HL-60 (cell line): ENCODE measurements at regions not wholly inside any gene's neighbourhood (a gene's known extent, or its start where the extent isn't known, plus 50 kb on each side); places are given as distances from the start of the nearest gene placed in this dataset.

ENCODE experiments used
- DNase-seq, 2 experiments: peaks; one replicate each; pipeline ENCODE4 v3.0.0-alpha.2; 2010 to 2020; ENCODE audit warnings: low read depth in 1 of 2, low spot score in 1 of 2
- H3K27ac ChIP-seq: fragments of 250-450 bp; sonication (Bioruptor Pico); replicated peaks from 2 replicates; pipeline ENCODE4 v1.5.1; 2020; ENCODE audit warnings: mild to moderate bottlenecking, moderate library complexity
- H3K27me3 ChIP-seq: fragments of 250-450 bp; sonication (Bioruptor Pico); 2 replicates; pipeline ENCODE4 v1.5.1; 2021; ENCODE audit warnings: mild to moderate bottlenecking, moderate library complexity; ENCODE audit not compliant: insufficient read depth, poor library complexity, severe bottlenecking
- H3K4me3 ChIP-seq: replicated peaks from 2 replicates; pipeline ENCODE4 v1.5.1; 2011; ENCODE audit warnings: mild to moderate bottlenecking, control low read depth, low read length; ENCODE audit not compliant: insufficient read depth
- GABPA ChIP-seq: IDR thresholded peaks from 2 replicates; pipeline ENCODE4 v1.6.1; 2012; ENCODE audit warnings: low read depth
- POLR2AphosphoS5 ChIP-seq: IDR thresholded peaks from 2 replicates; pipeline ENCODE4 v1.6.1; 2012; ENCODE audit warnings: low read depth
- SPI1 ChIP-seq: IDR thresholded peaks from 2 replicates; pipeline ENCODE4 v1.6.1; 2012; ENCODE audit warnings: low read depth, mild to moderate bottlenecking, borderline replicate concordance
- TF ChIP-seq, protein P1 (sequence below): IDR thresholded peaks from one replicate; pipeline ENCODE4 v1.5.1; 2011; ENCODE audit warnings: low read length, control low read depth, inconsistent platforms; ENCODE audit not compliant: insufficient read depth
- TF ChIP-seq, protein P2 (sequence below): IDR thresholded peaks from 2 replicates; pipeline ENCODE4 v1.6.1; 2012; ENCODE audit warnings: low read depth; ENCODE audit not compliant: insufficient replicate concordance

DNA sequence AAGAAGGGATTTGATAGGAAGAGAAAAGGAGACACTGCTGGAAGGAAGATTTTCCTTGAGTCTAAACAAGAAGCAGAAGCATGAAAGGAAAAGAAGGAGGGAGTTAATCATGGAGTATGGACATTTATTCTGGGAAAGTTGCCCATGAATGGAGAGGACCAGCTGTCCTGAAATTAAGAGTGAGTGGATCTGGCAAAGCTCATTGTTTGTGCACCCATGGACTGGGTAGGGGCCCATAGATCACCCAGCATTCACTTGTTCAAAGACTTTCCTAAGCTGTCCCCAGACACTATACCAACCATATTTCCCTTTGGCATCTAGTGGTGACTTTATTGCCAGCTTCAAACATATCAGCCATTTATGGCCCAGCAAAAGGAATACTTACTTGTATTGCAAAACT lies 422.7 kb downstream of the FBXO15 start:
- DNase-seq = no peak

DNA sequence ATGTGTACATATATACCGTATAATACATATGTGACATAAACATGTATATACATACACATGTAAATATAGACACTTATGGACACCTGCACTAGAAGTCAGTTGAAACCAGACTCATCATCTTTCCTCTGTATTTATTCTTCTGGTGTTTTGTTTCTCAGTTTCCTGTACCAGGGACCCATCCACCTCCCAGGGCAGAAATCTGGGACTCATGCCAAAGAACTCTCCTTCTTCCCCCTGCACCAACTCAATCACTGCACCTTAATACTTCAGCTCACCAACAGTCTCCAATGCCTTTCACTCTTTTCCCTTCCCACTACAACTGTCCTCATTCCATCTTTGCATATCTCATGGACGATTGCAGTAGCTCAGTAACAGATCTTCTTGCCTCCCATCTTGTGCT lies 428.0 kb downstream of the FBXO15 start:
- TF ChIP-seq SPI1 (no peak), POLR2AphosphoS5 (no peak), GABPA (no peak)
- TF ChIP-seq, protein P1, sequence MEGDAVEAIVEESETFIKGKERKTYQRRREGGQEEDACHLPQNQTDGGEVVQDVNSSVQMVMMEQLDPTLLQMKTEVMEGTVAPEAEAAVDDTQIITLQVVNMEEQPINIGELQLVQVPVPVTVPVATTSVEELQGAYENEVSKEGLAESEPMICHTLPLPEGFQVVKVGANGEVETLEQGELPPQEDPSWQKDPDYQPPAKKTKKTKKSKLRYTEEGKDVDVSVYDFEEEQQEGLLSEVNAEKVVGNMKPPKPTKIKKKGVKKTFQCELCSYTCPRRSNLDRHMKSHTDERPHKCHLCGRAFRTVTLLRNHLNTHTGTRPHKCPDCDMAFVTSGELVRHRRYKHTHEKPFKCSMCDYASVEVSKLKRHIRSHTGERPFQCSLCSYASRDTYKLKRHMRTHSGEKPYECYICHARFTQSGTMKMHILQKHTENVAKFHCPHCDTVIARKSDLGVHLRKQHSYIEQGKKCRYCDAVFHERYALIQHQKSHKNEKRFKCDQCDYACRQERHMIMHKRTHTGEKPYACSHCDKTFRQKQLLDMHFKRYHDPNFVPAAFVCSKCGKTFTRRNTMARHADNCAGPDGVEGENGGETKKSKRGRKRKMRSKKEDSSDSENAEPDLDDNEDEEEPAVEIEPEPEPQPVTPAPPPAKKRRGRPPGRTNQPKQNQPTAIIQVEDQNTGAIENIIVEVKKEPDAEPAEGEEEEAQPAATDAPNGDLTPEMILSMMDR = no peak
- TF ChIP-seq, protein P2, sequence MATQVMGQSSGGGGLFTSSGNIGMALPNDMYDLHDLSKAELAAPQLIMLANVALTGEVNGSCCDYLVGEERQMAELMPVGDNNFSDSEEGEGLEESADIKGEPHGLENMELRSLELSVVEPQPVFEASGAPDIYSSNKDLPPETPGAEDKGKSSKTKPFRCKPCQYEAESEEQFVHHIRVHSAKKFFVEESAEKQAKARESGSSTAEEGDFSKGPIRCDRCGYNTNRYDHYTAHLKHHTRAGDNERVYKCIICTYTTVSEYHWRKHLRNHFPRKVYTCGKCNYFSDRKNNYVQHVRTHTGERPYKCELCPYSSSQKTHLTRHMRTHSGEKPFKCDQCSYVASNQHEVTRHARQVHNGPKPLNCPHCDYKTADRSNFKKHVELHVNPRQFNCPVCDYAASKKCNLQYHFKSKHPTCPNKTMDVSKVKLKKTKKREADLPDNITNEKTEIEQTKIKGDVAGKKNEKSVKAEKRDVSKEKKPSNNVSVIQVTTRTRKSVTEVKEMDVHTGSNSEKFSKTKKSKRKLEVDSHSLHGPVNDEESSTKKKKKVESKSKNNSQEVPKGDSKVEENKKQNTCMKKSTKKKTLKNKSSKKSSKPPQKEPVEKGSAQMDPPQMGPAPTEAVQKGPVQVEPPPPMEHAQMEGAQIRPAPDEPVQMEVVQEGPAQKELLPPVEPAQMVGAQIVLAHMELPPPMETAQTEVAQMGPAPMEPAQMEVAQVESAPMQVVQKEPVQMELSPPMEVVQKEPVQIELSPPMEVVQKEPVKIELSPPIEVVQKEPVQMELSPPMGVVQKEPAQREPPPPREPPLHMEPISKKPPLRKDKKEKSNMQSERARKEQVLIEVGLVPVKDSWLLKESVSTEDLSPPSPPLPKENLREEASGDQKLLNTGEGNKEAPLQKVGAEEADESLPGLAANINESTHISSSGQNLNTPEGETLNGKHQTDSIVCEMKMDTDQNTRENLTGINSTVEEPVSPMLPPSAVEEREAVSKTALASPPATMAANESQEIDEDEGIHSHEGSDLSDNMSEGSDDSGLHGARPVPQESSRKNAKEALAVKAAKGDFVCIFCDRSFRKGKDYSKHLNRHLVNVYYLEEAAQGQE = no peak
- Histone ChIP-seq H3K27ac (no peak overlapping the region), H3K27me3 (no peaks in the 10 kb centered on the region), H3K4me3 (no peak overlapping the region)
- DNase-seq = no peak

More for the DNA sequence above, 422.7 kb downstream of the FBXO15 start:
- Histone ChIP-seq H3K27me3 (no peaks in the 10 kb centered on the region), H3K27ac (no peak overlapping the region), H3K4me3 (no peak overlapping the region)
- TF ChIP-seq, protein P1 = no peak
- TF ChIP-seq POLR2AphosphoS5 (no peak), GABPA (no peak), SPI1 (no peak)
- TF ChIP-seq, protein P2 = no peak

- Histone ChIP-seq H3K27me3 (no peaks in the 10 kb centered on the region), H3K27ac (no peak overlapping the region), H3K4me3 (no peak overlapping the region)
- DNase-seq = no peak
- TF ChIP-seq POLR2AphosphoS5 = no peak
Observed at GRCh38 chr18:73717570-73717969, 430.1 kb downstream of the FBXO15 start.

DNA sequence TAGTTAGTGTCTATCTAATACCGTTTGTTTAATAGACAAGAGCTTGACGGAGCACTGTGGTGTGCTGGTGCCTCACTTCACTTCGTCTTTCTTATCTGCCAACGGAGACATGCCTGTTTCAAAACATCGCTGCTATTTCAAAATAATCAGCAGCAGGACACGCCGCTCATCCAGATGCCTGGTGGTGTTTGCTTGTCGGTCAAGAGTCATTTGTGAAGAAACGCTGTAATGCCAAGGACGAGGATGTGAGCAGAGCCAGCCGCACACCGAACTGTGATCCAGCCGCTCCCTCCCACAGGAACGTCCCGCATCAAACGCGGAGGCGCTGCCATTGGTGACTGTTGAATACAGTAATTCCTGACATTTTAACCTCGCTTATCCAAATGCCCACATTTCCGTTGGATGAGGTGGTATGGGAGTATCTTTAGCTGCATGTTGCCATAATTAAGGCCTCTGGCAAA lies 432.4 kb downstream of the FBXO15 start:
- Histone ChIP-seq H3K27ac (no peak overlapping the region), H3K4me3 (no peak overlapping the region), H3K27me3 (no peaks in the 10 kb centered on the region)
- TF ChIP-seq POLR2AphosphoS5 (no peak), GABPA (no peak), SPI1 (no peak)
- TF ChIP-seq, protein P2 = no peak
- TF ChIP-seq, protein P1 = no peak
- DNase-seq = no peak
